OCI-LY3 (cell line): ENCODE measurements at regions not wholly inside any gene's neighbourhood (a gene's known extent, or its start where the extent isn't known, plus 50 kb on each side); places are given as distances from the start of the nearest gene placed in this dataset.

Experiments
- CTCF ChIP-seq: fragments of 200-600, 300-600 bp; sonication (generic); IDR thresholded peaks from 2 replicates; pipeline ENCODE4 v1.5.1; 2014; ENCODE audit warnings: antibody characterized with exemption, low read length, low read depth
- EZH2phosphoT487 ChIP-seq: fragments of 200-600 bp; shearing (Covaris generic); IDR thresholded peaks from 2 replicates; pipeline ENCODE4 v1.6.1; 2018; ENCODE audit warnings: antibody characterized with exemption, mixed run types, low read depth

- TF ChIP-seq CTCF (no peak), EZH2phosphoT487 (no peak)
These were observed 78.0 kb downstream of the SEC16B start for GRCh38 chr1:177891809-177892208.
